HG03378 (cell line): ENCODE measurements at regions not wholly inside any gene's neighbourhood (a gene's known extent, or its start where the extent isn't known, plus 50 kb on each side); places are given as distances from the start of the nearest gene placed in this dataset.
"Not testable (repeated sequence)": the region's sequence is repeated elsewhere in the genome, so short reads cannot be mapped to it uniquely, and the experiment has no call there.

ENCODE experiments used
- ATAC-seq: cut with Tn5 transposase; IDR thresholded peaks from one replicate; pipeline ENCODE4 v1.9.1; 2021; ENCODE audit warnings: mild to moderate bottlenecking, moderate library complexity; ENCODE audit not compliant: unreplicated experiment

DNA sequence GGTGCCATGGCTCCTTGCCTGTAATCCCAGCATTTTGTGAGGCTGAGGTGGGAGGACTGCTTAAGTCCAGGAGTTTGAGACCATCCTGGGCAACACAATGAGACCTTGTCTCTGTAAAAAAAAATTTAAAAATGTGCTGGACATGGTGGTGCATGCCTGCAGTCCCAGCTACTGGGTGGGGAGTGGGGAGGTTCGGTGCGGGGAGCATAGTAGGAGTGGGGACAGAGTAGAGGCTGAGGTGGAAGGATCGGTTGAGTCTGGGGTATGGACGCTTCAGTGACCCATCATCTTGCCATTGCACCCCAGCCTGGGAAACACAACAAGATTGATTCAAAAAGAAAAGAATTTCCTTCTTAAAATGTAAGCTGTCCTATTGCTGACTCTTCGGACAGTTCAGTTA, 1490.0 kb upstream of the GBE1 start:
- no peak for ATAC-seq

DNA sequence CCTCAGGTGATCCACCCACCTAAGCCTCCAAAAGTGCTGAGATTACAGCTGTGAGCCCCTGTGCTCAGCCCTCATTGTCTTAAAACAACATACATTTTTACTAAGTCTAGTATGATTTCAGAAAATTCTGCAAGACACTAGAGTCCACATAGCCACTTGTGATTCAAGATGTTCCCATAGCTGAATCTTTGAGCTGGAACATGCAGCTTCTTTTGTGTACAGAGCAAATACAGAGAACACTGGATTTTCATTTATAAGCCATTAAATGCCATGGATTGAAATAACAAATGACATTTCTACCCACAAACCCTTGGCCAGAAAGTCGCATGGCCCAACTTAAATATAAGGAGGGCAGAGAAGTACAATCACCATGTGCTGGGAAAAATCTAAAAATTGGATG, 1489.2 kb upstream of the GBE1 start:
- no peak for ATAC-seq

DNA sequence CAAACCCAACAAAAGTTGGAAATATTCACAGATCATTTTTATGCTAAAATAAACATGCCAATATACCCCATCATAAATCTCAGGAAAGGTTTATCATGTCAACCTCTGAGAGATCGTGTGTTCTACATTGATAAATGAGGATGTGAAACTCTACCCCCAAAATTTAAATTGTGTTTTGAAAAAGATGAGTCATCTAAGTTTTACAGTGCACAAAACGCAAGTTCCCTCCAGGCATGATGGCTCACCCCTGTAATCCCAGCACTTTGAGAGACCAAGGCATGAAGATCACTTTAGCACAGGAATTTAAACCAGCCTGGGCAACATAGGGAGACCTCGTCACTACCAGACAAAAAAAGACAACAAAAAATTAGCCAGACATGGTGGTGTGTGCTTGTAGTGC, 1487.0 kb upstream of the GBE1 start:
- ATAC-seq = no peak

DNA sequence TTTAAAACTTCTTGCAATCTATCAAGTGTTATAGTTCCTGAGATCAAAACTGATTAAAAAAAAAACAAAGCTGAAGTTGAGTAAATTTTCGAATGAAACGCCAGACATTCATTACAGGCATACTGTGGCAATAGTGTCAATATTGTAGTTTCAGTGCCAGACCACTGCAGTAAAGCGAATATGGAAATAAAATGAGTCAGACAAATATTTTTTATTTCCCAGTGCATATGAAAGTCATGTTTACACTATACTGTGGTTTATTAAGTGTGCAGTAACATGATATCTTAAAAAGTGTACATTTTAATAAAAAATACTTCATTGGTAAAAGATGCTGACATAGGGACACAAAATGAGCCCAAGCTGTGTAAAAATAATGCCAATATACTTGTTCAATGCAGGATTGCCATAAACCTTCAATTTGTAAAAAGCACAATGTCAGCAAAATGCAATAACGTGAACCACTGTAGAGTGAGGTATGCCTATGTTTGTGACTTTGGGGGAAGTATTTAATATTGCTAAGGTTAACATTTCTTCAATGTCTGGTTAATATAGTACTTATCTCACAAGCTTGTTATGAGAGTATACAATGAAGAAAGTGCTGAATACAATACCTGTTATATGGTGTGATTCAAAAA, 1473.9 kb upstream of the GBE1 start:
- ATAC-seq = no peak

DNA sequence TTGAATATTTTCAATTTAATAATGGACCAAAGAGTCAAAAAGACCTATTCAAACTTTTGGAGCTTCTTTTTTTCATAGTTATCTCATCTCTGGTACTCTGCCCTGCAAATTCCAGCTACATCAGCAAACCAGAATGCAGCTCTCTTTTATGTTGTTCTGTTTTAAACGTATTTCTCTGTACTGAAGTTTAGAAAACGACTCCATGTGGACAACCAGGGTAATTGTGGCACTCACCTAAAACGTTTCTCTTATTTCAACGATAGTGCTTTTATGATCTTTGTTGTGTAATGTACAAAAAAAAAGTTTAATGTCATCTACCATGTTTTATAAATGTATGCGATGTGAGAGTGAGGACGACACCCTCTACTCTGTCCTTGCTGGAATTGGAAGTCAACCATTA, 1472.3 kb upstream of the GBE1 start:
- no peak for ATAC-seq

DNA sequence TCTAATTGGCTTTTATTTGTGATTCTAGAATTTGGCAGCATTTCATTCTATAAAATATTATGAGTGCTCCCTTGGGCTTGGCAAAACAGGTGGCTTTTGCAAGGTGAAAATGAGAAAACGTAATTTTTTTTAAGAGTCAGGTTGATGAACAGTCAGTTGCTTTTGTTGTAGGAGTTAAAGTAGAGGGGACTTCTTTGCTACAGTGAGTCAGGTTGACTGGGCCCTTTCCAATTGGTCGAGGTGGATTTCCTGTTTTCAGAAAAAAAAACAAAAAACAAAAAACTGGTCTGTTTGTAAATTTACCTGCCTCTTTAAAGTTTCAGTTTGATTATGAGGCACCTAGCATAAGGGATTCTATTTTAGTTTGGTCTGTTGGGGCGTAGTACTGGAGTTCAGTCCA, 1469.4 kb upstream of the GBE1 start:
- no peak for ATAC-seq

DNA sequence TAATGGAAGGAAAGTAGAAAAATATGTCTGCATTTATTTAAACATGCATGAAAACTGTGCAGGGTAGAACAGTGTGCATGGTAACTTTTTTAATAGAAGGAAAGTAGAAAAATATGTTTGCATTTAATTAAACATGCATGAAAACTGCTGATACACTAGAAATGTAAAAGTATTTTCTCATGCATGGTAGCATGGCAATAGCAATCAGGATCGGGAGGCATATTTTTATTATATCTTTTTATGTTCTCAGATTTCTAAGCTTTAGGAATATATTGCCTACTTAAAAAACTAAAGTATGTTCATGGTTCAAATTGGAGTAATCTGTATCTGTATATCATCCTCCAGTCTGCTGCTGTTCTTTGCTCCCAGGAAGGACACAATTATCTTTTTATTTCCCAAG, 1468.9 kb upstream of the GBE1 start:
- ATAC-seq = no peak

DNA sequence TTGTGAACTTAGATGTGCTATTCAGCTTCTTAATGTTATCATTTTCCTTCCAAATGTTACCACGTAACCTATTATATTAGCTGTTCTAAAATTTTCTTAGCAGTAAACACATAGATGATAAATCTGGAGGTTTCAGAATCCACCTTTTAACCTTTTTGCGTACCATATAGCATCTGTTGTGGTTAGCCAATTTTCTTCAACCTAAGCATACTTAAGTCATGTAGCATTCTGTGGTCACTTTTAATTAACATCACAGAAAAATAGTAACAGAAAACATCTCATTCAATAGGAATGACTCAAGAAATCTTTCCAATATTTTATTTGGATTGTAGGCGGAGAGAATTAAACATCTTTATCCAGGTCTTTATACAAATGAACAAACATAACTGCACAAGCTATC, 1465.3 kb upstream of the GBE1 start:
- ATAC-seq = no peak

DNA sequence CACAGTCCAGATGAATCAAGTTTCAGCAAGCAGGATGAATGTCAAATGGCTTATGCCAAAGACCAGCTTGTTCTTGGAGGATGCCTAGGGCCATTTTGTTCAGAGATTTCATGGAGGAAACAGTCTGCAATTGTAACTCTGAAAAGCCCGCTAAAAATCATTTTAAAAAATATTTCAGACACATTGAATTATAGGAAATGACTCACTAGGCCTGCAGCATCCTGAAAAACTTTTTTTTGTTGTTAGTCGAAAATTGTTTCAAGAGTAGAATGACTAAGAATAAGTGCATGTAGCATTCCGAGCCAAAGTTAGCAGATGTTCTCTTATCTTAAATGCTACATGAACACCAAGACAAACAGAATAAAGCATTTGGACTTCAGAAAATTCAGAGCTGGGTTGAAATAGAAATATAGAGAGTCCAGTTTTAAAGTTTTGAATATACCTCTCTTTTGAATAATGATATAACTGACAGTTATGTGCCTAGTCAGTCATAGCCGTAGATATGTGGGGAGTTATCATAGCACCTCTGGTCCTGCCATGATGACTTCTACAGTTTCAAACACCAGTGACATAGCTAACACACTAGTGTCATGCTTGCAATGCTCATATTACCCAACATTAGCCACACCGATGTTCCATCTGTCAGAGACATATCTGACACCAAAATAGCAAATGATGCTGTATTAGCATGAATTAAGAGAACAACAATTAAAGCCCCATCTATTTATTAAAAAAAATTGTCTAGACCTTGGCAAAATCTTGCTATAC, 1462.8 kb upstream of the GBE1 start:
- ATAC-seq = no peak

DNA sequence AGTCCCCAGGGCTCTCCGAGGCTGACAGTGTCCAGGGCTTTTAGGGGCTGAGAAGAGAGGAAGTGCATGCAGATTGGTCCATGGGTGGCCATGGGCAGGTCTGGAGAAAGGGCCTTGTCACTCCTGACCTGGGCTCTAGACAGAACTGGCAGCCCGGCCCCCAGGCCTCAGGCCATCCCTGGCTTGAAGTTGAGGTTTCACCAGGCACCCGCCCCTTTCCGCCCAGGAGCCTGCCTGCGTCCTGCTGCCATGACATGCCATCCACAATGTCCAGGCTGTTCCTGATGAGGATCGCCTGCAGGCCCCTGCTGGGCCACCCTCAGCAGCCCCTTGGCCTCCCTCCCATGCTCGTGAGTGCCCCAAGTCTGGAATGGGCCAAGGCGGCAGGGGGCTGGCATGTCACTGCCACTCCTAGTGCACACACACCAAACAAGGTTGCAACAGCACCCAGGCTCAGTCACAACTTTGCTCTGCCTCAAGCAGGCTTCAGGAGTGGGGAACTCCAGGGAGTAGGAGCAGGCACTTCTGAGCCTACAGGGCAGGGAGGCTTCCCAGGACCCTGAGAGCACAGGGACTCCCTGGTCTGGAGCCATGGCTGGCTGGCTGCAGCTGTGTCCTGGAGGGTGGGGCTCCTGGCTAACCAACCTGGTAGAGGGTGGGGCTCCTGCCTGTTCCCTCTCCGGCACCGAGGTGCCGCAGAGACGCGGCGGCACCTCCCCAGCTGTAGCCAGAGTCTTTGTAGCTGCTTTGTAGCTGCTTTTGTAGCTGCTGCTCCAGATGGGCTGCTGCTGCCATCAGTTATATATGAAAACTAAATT, 1457.1 kb upstream of the GBE1 start:
- ATAC-seq = no peak

DNA sequence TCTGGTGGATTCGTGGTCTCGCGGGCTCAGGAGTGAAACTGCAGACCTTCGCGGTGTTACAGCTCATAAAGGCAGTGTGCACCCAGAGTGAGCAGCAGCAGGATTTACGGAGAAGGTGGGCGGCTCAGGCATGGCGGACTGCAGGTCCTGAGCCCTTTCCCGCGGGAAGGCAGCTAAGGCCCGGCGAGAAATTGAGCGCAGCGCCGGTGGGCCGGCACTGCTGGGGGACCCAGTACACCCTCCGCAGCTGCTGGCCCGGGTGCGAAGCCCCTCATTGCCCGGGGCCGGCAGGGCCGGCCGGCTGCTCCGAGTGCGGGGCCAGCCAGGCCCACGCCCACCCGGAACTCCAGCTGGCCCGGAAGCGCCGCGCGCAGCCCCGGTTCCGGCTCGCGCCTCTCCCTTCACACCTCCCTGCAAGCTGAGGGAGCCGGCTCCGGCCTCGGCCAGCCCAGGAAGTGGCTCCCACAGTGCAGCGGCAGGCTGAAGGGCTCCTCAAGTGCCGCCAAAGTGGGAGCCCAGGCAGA, 1456.2 kb upstream of the GBE1 start:
- not testable (repeated sequence) for ATAC-seq

DNA sequence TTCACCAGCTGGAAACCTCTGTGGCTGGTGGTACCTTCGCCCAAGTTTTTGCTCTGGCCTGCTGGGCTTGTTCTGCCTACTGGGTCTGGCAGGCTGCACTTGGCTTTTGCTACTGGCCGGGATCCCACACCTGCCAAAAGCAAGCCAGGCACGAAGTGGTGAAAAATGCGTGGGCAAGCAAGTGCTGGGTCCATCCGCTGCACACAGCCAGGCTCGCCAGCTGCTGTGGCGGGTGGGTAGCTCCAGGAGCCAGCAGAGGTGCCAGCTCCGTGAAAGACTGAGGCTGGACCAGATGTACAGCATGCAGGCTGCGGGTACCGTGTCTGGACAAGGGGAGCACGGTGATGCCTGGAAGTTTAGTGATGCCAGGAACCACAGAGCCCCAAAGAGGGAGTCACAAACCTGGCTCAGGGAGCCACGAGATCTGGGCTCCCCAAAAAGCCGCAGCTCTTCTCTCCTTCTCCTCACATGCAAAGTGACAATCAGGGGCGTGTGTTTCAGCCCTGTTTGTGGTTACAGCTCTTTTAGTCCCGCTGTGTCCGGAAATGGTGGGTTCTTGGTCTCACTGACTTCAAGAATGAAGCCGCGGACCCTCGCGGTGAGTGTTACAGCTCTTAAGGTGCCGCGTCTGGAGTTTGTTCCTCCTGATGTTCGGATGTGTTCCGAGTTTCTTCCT, 1455.6 kb upstream of the GBE1 start:
- ATAC-seq = no peak

DNA sequence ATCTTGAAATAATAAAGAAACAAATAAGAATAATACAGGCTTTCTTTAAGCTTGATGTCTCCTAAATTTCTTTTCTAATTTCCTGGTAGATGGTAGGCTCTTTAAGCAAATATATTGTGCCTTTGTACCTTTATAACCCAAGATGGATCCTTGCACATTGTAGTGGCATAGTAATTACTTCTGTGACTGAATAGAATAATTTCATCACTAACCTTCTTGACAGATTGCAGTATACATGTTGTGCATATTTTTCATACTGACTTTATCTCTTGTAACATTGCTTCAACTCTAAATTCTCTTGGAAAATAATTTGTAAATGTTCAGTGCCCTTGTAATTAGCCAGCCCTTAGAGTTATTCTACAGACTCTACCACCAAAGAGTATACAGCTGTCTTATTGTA, 1433.8 kb upstream of the GBE1 start:
- ATAC-seq = no peak

DNA sequence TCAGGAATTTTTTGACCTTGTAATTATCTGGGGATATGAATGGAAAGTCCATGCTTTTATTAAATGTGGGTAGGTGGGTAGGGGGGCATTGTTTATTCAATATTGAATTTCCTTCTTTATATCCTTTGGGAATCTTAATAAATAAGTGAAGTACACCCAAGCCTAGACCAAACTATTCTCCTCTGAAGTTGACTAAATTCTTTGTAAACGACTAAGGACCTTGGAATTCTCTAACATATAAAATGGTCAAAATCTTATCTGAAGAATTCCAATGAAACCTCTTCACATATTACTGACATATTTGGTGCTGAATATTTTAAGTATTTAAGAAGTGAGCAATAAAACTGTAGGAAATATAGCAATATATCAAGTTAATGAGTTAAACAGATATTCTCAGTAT, 1432.1 kb upstream of the GBE1 start:
- no peak for ATAC-seq

DNA sequence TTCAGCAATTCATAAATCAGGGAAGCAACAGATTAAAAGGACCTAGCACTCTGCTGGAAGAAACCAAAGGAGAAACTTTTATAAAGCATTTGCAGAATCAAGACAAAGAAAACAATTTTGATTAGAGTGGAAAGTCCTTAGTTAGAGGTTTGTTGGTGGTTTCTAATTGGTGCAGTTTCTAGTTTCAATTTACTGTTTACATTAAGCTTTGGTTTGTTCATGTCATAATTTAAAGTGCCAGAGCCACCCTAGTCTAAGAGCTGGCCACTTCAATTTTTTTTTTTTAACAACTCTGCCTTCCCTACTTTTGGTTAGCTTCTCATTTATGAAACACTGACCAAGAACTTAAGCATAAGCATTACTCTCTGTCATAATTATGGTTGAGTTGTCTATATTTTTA, 1428.2 kb upstream of the GBE1 start:
- ATAC-seq = no peak

DNA sequence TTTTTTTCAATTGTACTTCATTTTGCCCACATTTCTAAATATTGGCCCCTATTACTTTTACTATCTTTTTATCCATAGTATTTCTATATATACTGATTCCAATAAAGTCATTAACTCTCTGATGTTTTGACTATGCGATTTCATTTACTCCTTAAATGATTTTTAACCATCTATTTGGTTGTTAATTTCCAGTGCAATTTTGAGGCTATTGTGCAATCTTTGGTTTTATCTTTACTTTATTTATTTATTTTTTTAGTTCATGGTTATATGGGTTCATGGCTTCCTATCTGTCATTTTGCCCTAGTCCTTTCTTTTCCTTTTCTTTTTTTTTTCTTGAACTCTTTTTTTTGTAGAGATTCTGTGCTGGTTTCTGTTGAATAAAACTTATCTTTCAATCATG, 1408.0 kb upstream of the GBE1 start:
- ATAC-seq = no peak

DNA sequence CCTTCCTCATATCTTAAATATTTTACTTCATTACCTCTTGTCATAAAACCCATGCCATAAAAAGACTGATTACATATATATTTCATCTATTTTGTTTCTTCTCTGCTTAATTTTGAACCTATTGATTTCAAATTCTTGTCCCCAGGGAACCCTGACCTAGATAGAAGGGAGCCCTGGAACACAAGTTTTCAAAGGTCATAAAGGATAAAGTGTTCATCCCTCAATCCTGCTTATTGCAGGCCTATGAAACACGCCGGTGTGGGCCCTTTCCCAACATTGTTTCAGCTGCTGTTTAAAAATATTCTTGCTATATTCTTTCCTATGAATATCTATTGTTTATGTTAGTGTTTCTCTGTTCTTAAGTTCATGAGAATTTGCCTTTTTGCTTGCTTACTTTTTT, 1389.5 kb upstream of the GBE1 start:
- ATAC-seq = no peak

DNA sequence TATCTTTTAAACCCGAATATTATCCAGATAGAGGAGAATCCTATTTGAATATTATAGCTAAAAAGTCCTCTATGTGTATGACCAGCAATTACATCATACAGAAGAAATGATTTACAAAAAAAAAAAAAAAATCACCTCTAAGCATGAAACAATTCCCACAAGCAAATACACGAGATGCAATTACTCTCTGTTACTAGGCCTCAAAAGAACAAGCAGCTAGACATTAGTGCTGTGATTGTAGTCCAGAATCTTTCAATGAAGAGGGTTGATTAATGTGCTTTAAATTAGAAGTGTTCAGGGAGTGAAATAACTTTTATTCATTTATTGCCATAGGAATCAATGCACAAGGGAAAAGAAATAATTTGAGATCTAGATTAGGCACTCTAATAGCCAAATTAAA, 1379.5 kb upstream of the GBE1 start:
- ATAC-seq = no peak

DNA sequence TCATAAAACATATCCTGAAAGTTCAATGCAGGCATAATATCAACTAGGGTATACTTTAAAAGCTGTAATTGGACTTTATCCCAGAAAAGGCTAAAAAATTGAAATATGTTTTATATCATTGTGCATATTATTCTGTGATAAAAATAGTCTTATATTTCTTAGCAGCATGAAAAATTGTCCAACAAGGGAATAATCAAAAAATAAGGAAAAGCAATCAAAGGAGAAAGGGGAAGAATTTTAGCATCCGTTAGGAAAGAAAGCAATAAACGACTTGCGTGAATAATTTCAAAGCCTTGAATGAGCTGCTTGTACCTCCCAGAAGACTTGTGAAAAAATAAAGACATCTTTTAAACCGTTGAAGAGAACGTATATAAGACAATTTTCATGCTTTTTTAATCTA, 1369.8 kb upstream of the GBE1 start:
- ATAC-seq = no peak

DNA sequence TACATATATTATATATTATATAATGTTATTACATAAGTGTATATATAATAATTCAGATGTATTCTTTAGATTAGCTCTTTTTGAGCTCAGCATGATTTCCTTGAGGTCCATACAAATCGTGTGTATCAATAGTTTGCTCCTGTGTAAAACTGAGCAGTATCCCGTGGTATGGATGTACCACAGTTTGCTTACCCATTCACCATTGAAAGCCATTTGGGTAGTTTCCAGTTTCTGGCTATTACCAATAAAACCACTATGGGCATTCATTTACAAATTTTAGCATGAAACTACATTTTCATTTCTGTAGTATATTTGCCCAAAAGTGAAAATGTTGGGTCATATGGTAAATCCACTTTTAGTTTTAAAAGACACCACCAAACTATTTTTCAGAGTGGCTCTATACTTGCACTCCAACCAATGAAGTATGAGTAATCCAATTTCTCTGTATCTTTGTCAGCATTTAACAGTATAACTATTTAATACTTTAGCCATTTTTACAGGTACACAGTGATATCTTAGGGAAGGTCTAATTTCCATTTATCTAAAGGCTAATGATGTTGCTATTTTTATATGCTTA, 1361.4 kb upstream of the GBE1 start:
- ATAC-seq = no peak

DNA sequence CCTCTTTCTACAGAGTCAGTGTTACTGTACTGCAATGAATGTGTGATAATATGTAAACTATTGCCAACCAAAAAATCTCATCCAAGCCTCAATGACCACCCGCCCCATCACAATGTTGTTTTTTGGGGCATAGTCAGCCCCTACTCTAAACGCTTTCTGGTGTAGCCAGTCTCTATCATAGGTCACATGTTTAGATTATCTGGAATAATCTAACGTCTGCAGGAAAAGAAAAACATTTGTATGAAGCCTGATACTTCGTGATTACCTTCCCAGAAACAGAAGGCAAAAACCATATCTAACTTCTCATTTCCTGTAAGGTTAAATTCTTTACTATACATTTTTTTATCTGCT, 1331.8 kb upstream of the GBE1 start:
- no peak for ATAC-seq
